ENCODE measurements at regions not wholly inside any gene's neighbourhood (a gene's known extent, or its start where the extent isn't known, plus 50 kb on each side); places are given as distances from the start of the nearest gene placed in this dataset.

- no peak for TF ChIP-seq EP300 (conservative IDR thresholded peaks at IDR 0.05; ENCODE audit: poor library complexity, severe bottlenecking)
- TF ChIP-seq, protein P1, sequence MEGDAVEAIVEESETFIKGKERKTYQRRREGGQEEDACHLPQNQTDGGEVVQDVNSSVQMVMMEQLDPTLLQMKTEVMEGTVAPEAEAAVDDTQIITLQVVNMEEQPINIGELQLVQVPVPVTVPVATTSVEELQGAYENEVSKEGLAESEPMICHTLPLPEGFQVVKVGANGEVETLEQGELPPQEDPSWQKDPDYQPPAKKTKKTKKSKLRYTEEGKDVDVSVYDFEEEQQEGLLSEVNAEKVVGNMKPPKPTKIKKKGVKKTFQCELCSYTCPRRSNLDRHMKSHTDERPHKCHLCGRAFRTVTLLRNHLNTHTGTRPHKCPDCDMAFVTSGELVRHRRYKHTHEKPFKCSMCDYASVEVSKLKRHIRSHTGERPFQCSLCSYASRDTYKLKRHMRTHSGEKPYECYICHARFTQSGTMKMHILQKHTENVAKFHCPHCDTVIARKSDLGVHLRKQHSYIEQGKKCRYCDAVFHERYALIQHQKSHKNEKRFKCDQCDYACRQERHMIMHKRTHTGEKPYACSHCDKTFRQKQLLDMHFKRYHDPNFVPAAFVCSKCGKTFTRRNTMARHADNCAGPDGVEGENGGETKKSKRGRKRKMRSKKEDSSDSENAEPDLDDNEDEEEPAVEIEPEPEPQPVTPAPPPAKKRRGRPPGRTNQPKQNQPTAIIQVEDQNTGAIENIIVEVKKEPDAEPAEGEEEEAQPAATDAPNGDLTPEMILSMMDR (IDR thresholded peaks at IDR 0.05; ENCODE audit: poor library complexity, severe bottlenecking), result no peak
- TF ChIP-seq POLR2AphosphoS5 (IDR thresholded peaks at IDR 0.05), result no peak
- Histone ChIP-seq H3K9me2 (ENCODE audit: insufficient read depth, low read length) (no peaks in the 10 kb centered on the region), H3K79me2 (replicated peaks; ENCODE audit: insufficient read depth, low read length) (no peaks in the 10 kb centered on the region), H4K20me1 (ENCODE audit: insufficient read depth) (no peaks in the 10 kb centered on the region), H2AFZ (ENCODE audit: low read depth, low read length) (no peak overlapping the region), H3K4me3 (ENCODE audit: low read length) (no peak overlapping the region), H3K27me3 (ENCODE audit: insufficient read depth, low read depth, low read length) (no peaks in the 10 kb centered on the region), H3F3A (ENCODE audit: insufficient read depth, low read length, poor library complexity, severe bottlenecking) (no peaks in the 10 kb centered on the region), H3K9me3 (ENCODE audit: low read length) (no peaks in the 10 kb centered on the region), H3K27ac (ENCODE audit: low read length) (no peak overlapping the region), H3K36me3 (ENCODE audit: insufficient read depth, low read length) (no peaks in the 10 kb centered on the region), H3K4me2 (ENCODE audit: low read length) (no peak overlapping the region), H3K9ac (ENCODE audit: low read length) (no peak overlapping the region)
Observed at GRCh38 chr6:120228297-120228696, 878.7 kb upstream of the MAN1A1 start.

DNA sequence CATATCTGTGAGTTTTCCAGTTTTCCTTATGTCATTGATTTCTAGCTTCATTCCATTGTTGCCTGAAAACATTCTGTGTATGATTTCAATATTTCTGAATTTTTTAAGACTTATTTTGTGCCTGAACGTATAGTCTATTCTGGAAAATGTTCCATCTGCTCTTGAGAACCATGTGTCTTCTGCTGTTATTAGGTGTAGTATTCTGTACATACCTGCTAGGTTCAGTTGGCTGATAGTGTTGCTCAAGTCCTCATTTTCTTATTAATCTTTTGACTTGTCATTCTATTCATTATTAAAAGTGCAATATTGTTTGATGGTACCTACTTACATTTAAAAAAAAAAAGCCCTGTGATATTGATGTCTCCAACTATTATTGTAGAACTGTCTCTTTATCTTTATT, 869.8 kb upstream of the MAN1A1 start:
- Histone ChIP-seq H3F3A (ENCODE audit: insufficient read depth, low read length, poor library complexity, severe bottlenecking) (no peaks in the 10 kb centered on the region), H3K9ac (ENCODE audit: low read length) (no peak overlapping the region), H3K36me3 (ENCODE audit: insufficient read depth, low read length) (no peaks in the 10 kb centered on the region), H3K4me3 (ENCODE audit: low read length) (no peak overlapping the region), H2AFZ (ENCODE audit: low read depth, low read length) (no peak overlapping the region), H3K9me3 (ENCODE audit: low read length) (no peaks in the 10 kb centered on the region), H4K20me1 (ENCODE audit: insufficient read depth) (no peaks in the 10 kb centered on the region), H3K4me2 (ENCODE audit: low read length) (no peak overlapping the region), H3K79me2 (replicated peaks; ENCODE audit: insufficient read depth, low read length) (no peaks in the 10 kb centered on the region), H3K27me3 (ENCODE audit: insufficient read depth, low read depth, low read length) (no peaks in the 10 kb centered on the region), H3K9me2 (ENCODE audit: insufficient read depth, low read length) (no peaks in the 10 kb centered on the region), H3K27ac (ENCODE audit: low read length) (no peak overlapping the region)
- TF ChIP-seq MXI1 (conservative IDR thresholded peaks at IDR 0.05; ENCODE audit: poor library complexity, severe bottlenecking), result no peak
- no peak for TF ChIP-seq POLR2AphosphoS5 (IDR thresholded peaks at IDR 0.05)
- TF ChIP-seq, protein P1 (IDR thresholded peaks at IDR 0.05; ENCODE audit: poor library complexity, severe bottlenecking), result no peak
- no peak for TF ChIP-seq EZH2 (IDR thresholded peaks at IDR 0.05; ENCODE audit: borderline replicate concordance, insufficient read depth, low read length, poor library complexity, severe bottlenecking)

DNA sequence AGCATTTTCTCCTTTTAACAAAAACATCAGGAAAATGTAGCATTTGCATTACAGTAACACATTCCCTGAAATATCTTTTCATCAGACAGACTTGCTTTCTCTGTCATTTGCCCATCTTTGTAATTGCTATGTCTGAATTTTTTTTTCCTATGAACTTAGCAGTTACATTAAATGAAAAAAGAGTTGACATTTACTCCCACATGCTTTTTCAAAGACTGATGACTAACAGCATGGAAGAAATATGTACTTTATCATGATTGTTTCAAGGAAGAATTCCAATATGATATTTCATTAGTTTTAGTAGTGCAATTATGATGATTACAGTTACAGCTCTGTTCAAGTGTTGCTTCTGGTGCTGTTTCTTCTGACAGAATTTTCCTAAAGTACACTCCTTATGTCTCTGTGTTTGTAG, 864.5 kb upstream of the MAN1A1 start:
- H3F3A ChIP-seq (ENCODE audit: insufficient read depth, low read length, poor library complexity, severe bottlenecking), result no peaks in the 10 kb centered on the region
- H3K79me2 ChIP-seq (replicated peaks; ENCODE audit: insufficient read depth, low read length), result no peaks in the 10 kb centered on the region
- H3K4me3 ChIP-seq (ENCODE audit: low read length), result peak overlapping the region; percentile 26
- no peaks in the 10 kb centered on the region for H4K20me1 ChIP-seq (ENCODE audit: insufficient read depth)
- H3K27me3 ChIP-seq (ENCODE audit: insufficient read depth, low read depth, low read length), result no peaks in the 10 kb centered on the region
- no peaks in the 10 kb centered on the region for H3K9me3 ChIP-seq (ENCODE audit: low read length)
- H3K9ac ChIP-seq (ENCODE audit: low read length), result no peak overlapping the region
- peak overlapping the region; percentile 37 for H3K4me2 ChIP-seq (ENCODE audit: low read length)
- no peaks in the 10 kb centered on the region for H3K9me2 ChIP-seq (ENCODE audit: insufficient read depth, low read length)
- H2AFZ ChIP-seq (ENCODE audit: low read depth, low read length), result no peak overlapping the region
- no peaks in the 10 kb centered on the region for H3K36me3 ChIP-seq (ENCODE audit: insufficient read depth, low read length)
- H3K27ac ChIP-seq (ENCODE audit: low read length), result peak overlapping the region; percentile 35
- TF ChIP-seq, protein P1 (IDR thresholded peaks at IDR 0.05; ENCODE audit: poor library complexity, severe bottlenecking), result no peak
- TF ChIP-seq SMC3 (conservative IDR thresholded peaks at IDR 0.05; ENCODE audit: poor library complexity), result no peak
- no peak for TF ChIP-seq RAD21 (conservative IDR thresholded peaks at IDR 0.05)
- peak; percentile 63 for TF ChIP-seq EP300 (conservative IDR thresholded peaks at IDR 0.05; ENCODE audit: poor library complexity, severe bottlenecking)

Measured in neural cell (in vitro differentiated cells).